NCI-H1092 (cell line): ENCODE measurements at regions not wholly inside any gene's neighbourhood (a gene's known extent, or its start where the extent isn't known, plus 50 kb on each side); places are given as distances from the start of the nearest gene placed in this dataset.

Experiments used
- DNase-seq: peaks from one replicate; lab custom pipeline; 2025; lab: John Stamatoyannopoulos, UW

GRCh38 chr12:58481811-58482210 lies 438.5 kb downstream of the LRIG3 start:
- no peak for DNase-seq

GRCh38 chr12:58487255-58487654 lies 433.0 kb downstream of the LRIG3 start:
- no peak for DNase-seq

- DNase-seq, result no peak
Observed at GRCh38 chr12:58487678-58488161, 432.6 kb downstream of the LRIG3 start.

- DNase-seq, result no peak
Observed at GRCh38 chr12:58489394-58489793, 430.9 kb downstream of the LRIG3 start.

GRCh38 chr12:58491306-58491705 lies 429.0 kb downstream of the LRIG3 start:
- DNase-seq, result no peak

- DNase-seq, result no peak
Observed at GRCh38 chr12:58496411-58497190, 423.7 kb downstream of the LRIG3 start.

- no peak for DNase-seq
Observed at GRCh38 chr12:58500399-58500798, 419.9 kb downstream of the LRIG3 start.

- DNase-seq, result peak; percentile 85
Observed at GRCh38 chr12:58502226-58502625, 418.1 kb downstream of the LRIG3 start.

GRCh38 chr12:58502841-58503240 lies 417.5 kb downstream of the LRIG3 start:
- DNase-seq, result no peak

- DNase-seq, result no peak
Observed at GRCh38 chr12:58503731-58504130, 416.6 kb downstream of the LRIG3 start.

GRCh38 chr12:58504143-58504938 lies 416.0 kb downstream of the LRIG3 start:
- no peak for DNase-seq

- no peak for DNase-seq
Observed at GRCh38 chr12:58509116-58509885, 411.0 kb downstream of the LRIG3 start.

GRCh38 chr12:58513301-58513834 lies 406.9 kb downstream of the LRIG3 start:
- no peak for DNase-seq

- DNase-seq, result no peak
Observed at GRCh38 chr12:58513852-58514251, 406.5 kb downstream of the LRIG3 start.

- no peak for DNase-seq
Observed at GRCh38 chr12:58519839-58520238, 400.5 kb downstream of the LRIG3 start.

- no peak for DNase-seq
Observed at GRCh38 chr12:58521152-58521551, 399.2 kb downstream of the LRIG3 start.

GRCh38 chr12:58521796-58522195 lies 398.5 kb downstream of the LRIG3 start:
- no peak for DNase-seq

- DNase-seq, result no peak
Observed at GRCh38 chr12:58523360-58523759, 396.9 kb downstream of the LRIG3 start.

- DNase-seq, result no peak
Observed at GRCh38 chr12:58528271-58528670, 392.0 kb downstream of the LRIG3 start.

- no peak for DNase-seq
Observed at GRCh38 chr12:58529114-58529665, 391.1 kb downstream of the LRIG3 start.

- no peak for DNase-seq
Observed at GRCh38 chr12:58529897-58530741, 390.2 kb downstream of the LRIG3 start.
